ENCODE measurements at regions not wholly inside any gene's neighbourhood (a gene's known extent, or its start where the extent isn't known, plus 50 kb on each side); places are given as distances from the start of the nearest gene placed in this dataset.
"Not testable (repeated sequence)": the region's sequence is repeated elsewhere in the genome, so short reads cannot be mapped to it uniquely, and the experiment has no call there.

- H3K27ac ChIP-seq (ENCODE audit: low read depth, low read length) = no peak overlapping the region
Measured at GRCh38 chr2:16365366-16365765, 300.3 kb downstream of the CYRIA start.

GRCh38 chr2:16363581-16363980 lies 302.1 kb downstream of the CYRIA start:
- 82 to 90% (median 86%) methylated on average over 3 of the region's 3 CpGs for WGBS, 3 donors

GRCh38 chr2:16362611-16363010 lies 303.0 kb downstream of the CYRIA start:
- WGBS, 3 donors = 64 to 79% (median 77%) methylated on average over 4 of the region's 4 CpGs
- no peak overlapping the region for H3K27ac ChIP-seq (ENCODE audit: low read depth, low read length)

More at GRCh38 chr2:16363581-16363980, 302.1 kb downstream of the CYRIA start:
- H3K27ac ChIP-seq (ENCODE audit: low read depth, low read length) = no peak overlapping the region

- H3K27ac ChIP-seq (ENCODE audit: low read depth, low read length) = no peak overlapping the region
- 78 to 84% (median 81%) methylated on average over 9 of the region's 9 CpGs for WGBS, 3 donors
Measured at GRCh38 chr2:16361261-16361995, 304.2 kb downstream of the CYRIA start.

- 87 to 96% (median 90%) methylated on average over 1 of the region's 1 CpG for WGBS, 3 donors
Measured at GRCh38 chr2:16359961-16360360, 305.7 kb downstream of the CYRIA start.

GRCh38 chr2:16357188-16357587 lies 308.4 kb downstream of the CYRIA start:
- no peak overlapping the region for H3K27ac ChIP-seq (ENCODE audit: low read depth, low read length)
- WGBS, 3 donors = 88 to 95% (median 91%) methylated on average over 1 of the region's 1 CpG

More at GRCh38 chr2:16359961-16360360, 305.7 kb downstream of the CYRIA start:
- no peak overlapping the region for H3K27ac ChIP-seq (ENCODE audit: low read depth, low read length)

GRCh38 chr2:16351541-16351940 lies 314.1 kb downstream of the CYRIA start:
- WGBS, 3 donors = 90 to 100% (median 95%) methylated on average over 2 of the region's 2 CpGs
- H3K27ac ChIP-seq (ENCODE audit: low read depth, low read length) = no peak overlapping the region

GRCh38 chr2:16351137-16351536 lies 314.5 kb downstream of the CYRIA start:
- no peak overlapping the region for H3K27ac ChIP-seq (ENCODE audit: low read depth, low read length)

GRCh38 chr2:16350211-16350610 lies 315.4 kb downstream of the CYRIA start:
- no peak overlapping the region for H3K27ac ChIP-seq (ENCODE audit: low read depth, low read length)
- 59 to 70% (median 60%) methylated on average over 3 of the region's 3 CpGs for WGBS, 3 donors

- no peak overlapping the region for H3K27ac ChIP-seq (ENCODE audit: low read depth, low read length)
- WGBS, 3 donors = 31 to 37% (median 34%) methylated on average over 2 of the region's 2 CpGs
Measured at GRCh38 chr2:16349811-16350210, 315.8 kb downstream of the CYRIA start.

- 49 to 72% (median 50%) methylated on average over 3 of the region's 3 CpGs for WGBS, 3 donors
- H3K27ac ChIP-seq (ENCODE audit: low read depth, low read length) = no peak overlapping the region
Measured at GRCh38 chr2:16348821-16349515, 316.7 kb downstream of the CYRIA start.

- H3K27ac ChIP-seq (ENCODE audit: low read depth, low read length) = no peak overlapping the region
- WGBS, 3 donors = 58 to 82% (median 71%) methylated on average over 3 of the region's 3 CpGs
Measured at GRCh38 chr2:16346671-16347070, 319.0 kb downstream of the CYRIA start.

- H3K27ac ChIP-seq (ENCODE audit: low read depth, low read length) = not testable (repeated sequence)
- 87 to 88% (median 88%) methylated on average over 9 of the region's 9 CpGs for WGBS, 3 donors
Measured at GRCh38 chr2:16345231-16345630, 320.4 kb downstream of the CYRIA start.

- WGBS, 3 donors = 72 to 88% (median 76%) methylated on average over 1 of the region's 1 CpG
- H3K27ac ChIP-seq (ENCODE audit: low read depth, low read length) = no peak overlapping the region
Measured at GRCh38 chr2:16339206-16339605, 326.4 kb downstream of the CYRIA start.

GRCh38 chr2:16338026-16338425 lies 327.6 kb downstream of the CYRIA start:
- H3K27ac ChIP-seq (ENCODE audit: low read depth, low read length) = no peak overlapping the region

GRCh38 chr2:16336916-16337315 lies 328.7 kb downstream of the CYRIA start:
- H3K27ac ChIP-seq (ENCODE audit: low read depth, low read length) = no peak overlapping the region
- 89 to 92% (median 92%) methylated on average over 7 of the region's 7 CpGs for WGBS, 3 donors

GRCh38 chr2:16336491-16336890 lies 329.1 kb downstream of the CYRIA start:
- 85 to 92% (median 89%) methylated on average over 1 of the region's 1 CpG for WGBS, 3 donors
- no peak overlapping the region for H3K27ac ChIP-seq (ENCODE audit: low read depth, low read length)

GRCh38 chr2:16335947-16336346 lies 329.7 kb downstream of the CYRIA start:
- no peak overlapping the region for H3K27ac ChIP-seq (ENCODE audit: low read depth, low read length)
- WGBS, 3 donors = 37 to 53% (median 47%) methylated on average over 3 of the region's 3 CpGs

GRCh38 chr2:16335604-16335930 lies 330.1 kb downstream of the CYRIA start:
- WGBS, 3 donors = 75 to 93% (median 88%) methylated on average over 1 of the region's 1 CpG
- no peak overlapping the region for H3K27ac ChIP-seq (ENCODE audit: low read depth, low read length)

GRCh38 chr2:16334886-16335603 lies 330.6 kb downstream of the CYRIA start:
- WGBS, 3 donors = 43 to 52% (median 51%) methylated on average over 2 of the region's 2 CpGs
- H3K27ac ChIP-seq (ENCODE audit: low read depth, low read length) = no peak overlapping the region
